ENCODE measurements at regions not wholly inside any gene's neighbourhood (a gene's known extent, or its start where the extent isn't known, plus 50 kb on each side); places are given as distances from the start of the nearest gene placed in this dataset.

DNA sequence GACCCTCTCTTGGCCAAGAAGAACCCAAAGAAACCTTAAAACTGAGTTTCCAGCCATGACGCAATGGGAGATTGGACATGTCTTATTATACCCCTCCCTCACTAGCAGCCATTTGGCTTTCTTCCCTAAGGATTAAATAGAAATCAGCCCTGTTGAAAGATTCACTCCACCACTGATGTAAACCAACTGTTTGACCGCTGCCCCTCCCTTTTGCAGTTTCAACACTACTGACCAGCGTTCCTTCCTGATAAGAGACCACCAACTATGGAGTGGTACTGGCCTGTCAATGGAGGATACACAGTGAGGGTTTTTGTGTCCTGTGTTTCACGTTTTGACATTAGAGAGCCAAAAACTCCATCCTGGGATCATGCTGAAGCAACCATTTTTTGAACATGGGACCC is 53.2 kb upstream of the CD2AP start:
- TF ChIP-seq, protein P1, sequence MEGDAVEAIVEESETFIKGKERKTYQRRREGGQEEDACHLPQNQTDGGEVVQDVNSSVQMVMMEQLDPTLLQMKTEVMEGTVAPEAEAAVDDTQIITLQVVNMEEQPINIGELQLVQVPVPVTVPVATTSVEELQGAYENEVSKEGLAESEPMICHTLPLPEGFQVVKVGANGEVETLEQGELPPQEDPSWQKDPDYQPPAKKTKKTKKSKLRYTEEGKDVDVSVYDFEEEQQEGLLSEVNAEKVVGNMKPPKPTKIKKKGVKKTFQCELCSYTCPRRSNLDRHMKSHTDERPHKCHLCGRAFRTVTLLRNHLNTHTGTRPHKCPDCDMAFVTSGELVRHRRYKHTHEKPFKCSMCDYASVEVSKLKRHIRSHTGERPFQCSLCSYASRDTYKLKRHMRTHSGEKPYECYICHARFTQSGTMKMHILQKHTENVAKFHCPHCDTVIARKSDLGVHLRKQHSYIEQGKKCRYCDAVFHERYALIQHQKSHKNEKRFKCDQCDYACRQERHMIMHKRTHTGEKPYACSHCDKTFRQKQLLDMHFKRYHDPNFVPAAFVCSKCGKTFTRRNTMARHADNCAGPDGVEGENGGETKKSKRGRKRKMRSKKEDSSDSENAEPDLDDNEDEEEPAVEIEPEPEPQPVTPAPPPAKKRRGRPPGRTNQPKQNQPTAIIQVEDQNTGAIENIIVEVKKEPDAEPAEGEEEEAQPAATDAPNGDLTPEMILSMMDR (IDR thresholded peaks at IDR 0.05): no peak
- no peak for TF ChIP-seq POLR2AphosphoS5 (IDR thresholded peaks at IDR 0.05)

Measured in transverse colon (tissue), 4 donors.